Spleen (tissue), 7 donors: ENCODE measurements at regions not wholly inside any gene's neighbourhood (a gene's known extent, or its start where the extent isn't known, plus 50 kb on each side); places are given as distances from the start of the nearest gene placed in this dataset.

Source experiments
- CTCF ChIP-seq, 11 experiments: fragments of 200-600 bp in 7 of 11; fragments of 450-650 bp in 4 of 11; sonication (generic) in 4 of 11; IDR thresholded peaks in 8 of 11; conservative IDR thresholded peaks in 3 of 11; 1 replicate in 7 of 11; 2 replicates in 4 of 11; pipeline versions ENCODE4 v1.4.0 to v1.8.0; 2016 to 2021; ENCODE audit warnings: antibody characterized with exemption in 11 of 11, inconsistent platforms in 4 of 11, mild to moderate bottlenecking in 1 of 11
- POLR2A ChIP-seq, 3 donors: fragments of 450-650 bp; IDR thresholded peaks; one replicate each; pipeline ENCODE4 v1.5.1; 2017; ENCODE audit warnings: antibody characterized with exemption in 3 of 3, mild to moderate bottlenecking in 1 of 3
- donor health status: DM: no; HTN: no; CAD: no; lungs with moderate emphysema.
- donor health status: DM: no; HTN: no; CAD: no.
- donor health status: DM: no; HTN: no; CAD: no.

DNA sequence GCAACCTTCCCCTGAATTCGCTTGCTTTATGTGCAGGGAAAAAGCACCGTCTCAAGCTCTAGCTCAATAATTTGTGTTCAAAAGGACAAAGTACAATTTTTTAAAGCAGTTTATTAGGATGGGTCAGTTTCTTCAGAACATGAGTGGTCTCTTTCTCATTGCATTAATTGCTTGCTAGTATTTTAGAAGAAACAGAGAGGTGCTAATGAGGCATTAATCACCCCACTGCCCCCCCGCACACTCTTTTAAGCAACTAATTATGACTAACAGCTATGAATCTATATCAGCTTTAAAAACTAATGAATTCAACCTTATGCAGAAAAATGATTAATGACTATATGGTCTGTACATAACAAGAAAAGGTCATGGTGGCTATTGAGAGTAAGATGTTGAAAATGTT lies 262.1 kb upstream of the ST6GAL2 start:
- TF ChIP-seq CTCF (IDR thresholded peaks at IDR 0.05 in 8 of 11, conservative IDR thresholded peaks at IDR 0.05 in 3 of 11), result no peak
- TF ChIP-seq POLR2A (IDR thresholded peaks at IDR 0.05), result no peak
